ENCODE measurements at regions not wholly inside any gene's neighbourhood (a gene's known extent, or its start where the extent isn't known, plus 50 kb on each side); places are given as distances from the start of the nearest gene placed in this dataset.
A peak's percentile ranks its signal among the peaks of the same experiment; 100 is the strongest.
"Not testable (repeated sequence)": the region's sequence is repeated elsewhere in the genome, so short reads cannot be mapped to it uniquely, and the experiment has no call there.

DNA sequence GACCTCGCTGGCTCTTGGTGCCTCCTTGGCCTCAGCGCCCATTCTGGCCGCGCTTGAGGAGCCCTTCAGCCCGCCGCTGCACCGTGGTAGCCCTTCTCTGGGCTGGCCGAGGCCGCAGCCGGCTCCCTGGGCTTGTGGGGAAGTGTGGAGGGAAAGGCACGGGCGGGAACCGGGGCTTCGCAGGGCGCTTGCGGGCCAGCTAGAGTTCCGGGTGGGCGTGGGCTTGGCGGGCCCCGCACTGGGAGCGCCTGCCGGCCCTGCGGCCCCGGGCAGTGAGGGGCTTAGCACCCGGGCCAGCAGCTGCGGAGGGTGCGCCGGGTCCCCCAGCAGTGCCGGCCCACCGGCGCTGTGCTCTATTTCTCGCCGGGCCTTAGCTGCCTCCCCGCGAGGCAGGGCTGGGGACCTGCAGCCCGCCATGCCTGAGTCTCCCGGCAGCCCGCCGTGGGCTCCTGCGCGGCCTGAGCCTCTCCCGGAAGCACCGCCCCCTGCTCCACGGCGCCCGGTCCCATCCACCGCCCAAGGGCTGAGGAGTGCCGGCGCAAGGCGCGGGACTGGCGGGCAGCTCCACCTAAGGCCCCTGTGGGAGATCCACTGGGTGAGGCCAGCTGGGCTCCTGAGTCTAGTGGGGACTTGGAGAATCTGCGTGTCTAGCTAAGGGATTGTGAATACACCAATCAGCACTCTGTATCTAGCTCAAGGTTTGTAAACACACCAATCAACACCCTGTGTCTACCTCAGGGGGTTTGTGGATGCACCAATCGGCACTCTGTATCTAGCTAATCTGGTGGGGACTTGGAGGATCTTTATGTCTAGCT is 141.1 kb downstream of the SLCO4C1 start:
- intact Hi-C loops (cut with DNase I); H3K27me3 ChIP-seq; H3K27ac ChIP-seq; H3K36me3 ChIP-seq; FAIRE-seq; H3K4me1 ChIP-seq; H3K9me3 ChIP-seq: not testable (repeated sequence)
- ATAC-seq (peak in 2 of 4 donors; percentile 77 to 81), DNase-seq (peak in 4 of 6 donors; percentile 8 to 68 (median 35))
- 76 to 91% methylated on average over 50 to 54 of the region's 54 CpGs for WGBS, 2 donors
- H3K4me3 ChIP-seq: peak overlapping the region in 1 of 4 donors; percentile 17

GRCh38 chr5:102154291-102154690 is 141.8 kb downstream of the SLCO4C1 start:
- Histone ChIP-seq H3K27me3 (no peaks in the 10 kb centered on the region), H3K4me1 (no peaks in the 10 kb centered on the region), H3K36me3 (no peaks in the 10 kb centered on the region), H3K9me3 (no peaks in the 10 kb centered on the region), H3K27ac (no peak overlapping the region), H3K4me3 (no peak overlapping the region)
- TF ChIP-seq, protein P1, sequence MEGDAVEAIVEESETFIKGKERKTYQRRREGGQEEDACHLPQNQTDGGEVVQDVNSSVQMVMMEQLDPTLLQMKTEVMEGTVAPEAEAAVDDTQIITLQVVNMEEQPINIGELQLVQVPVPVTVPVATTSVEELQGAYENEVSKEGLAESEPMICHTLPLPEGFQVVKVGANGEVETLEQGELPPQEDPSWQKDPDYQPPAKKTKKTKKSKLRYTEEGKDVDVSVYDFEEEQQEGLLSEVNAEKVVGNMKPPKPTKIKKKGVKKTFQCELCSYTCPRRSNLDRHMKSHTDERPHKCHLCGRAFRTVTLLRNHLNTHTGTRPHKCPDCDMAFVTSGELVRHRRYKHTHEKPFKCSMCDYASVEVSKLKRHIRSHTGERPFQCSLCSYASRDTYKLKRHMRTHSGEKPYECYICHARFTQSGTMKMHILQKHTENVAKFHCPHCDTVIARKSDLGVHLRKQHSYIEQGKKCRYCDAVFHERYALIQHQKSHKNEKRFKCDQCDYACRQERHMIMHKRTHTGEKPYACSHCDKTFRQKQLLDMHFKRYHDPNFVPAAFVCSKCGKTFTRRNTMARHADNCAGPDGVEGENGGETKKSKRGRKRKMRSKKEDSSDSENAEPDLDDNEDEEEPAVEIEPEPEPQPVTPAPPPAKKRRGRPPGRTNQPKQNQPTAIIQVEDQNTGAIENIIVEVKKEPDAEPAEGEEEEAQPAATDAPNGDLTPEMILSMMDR (IDR thresholded peaks at IDR 0.05): no peak
- FAIRE-seq (no peak), ATAC-seq (no peak), DNase-seq (no peak)
- intact Hi-C loops (cut with DNase I): no loop called here
- WGBS, 2 donors: 81 to 95% methylated on average over 2 of the region's 2 CpGs

DNA sequence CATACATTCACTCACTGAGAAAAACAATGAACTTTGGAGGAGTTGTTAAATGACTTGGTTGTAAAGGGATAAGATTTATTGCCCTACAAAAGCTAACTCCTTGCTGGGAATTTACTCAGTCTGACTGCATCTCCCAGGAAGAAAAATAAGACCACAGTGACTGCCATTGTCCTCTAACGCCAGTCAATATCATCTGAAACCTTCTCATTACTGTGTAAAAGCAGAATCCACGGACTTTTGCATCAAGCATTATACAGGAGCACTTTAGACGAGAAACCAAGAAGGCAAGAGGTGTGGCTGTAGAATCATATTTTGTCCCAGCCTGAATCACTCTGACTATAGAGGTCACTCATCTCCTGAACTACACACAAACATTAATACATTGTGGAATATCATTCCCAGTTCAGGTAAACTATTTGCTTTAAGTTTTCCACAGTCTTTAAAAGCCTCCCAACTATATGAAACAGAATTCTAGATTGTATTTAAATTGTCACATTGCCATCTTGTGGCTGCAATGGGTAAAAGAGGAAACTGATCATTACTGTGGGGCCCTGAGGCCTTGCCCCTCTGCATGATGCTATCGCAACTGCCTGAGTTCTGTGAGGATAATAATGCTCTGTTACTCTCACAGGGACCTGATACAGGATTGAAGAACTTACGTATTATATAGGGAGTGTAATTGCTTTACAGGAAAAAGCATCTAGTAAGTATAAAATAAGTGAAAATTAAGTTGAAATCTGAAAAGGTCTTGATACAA is 142.9 kb downstream of the SLCO4C1 start:
- intact Hi-C loops (cut with DNase I): no loop called here
- H3K4me3 ChIP-seq: no peak overlapping the region
- 34 to 47% methylated on average over 5 of the region's 5 CpGs for WGBS, 2 donors
- H3K4me1 ChIP-seq: no peaks in the 10 kb centered on the region
- H3K27ac ChIP-seq: no peak overlapping the region
- TF ChIP-seq, protein P1 (IDR thresholded peaks at IDR 0.05): peak in 1 of 4 donors; percentile 27
- H3K36me3 ChIP-seq: no peaks in the 10 kb centered on the region
- peak in 3 of 4 donors; percentile 64 to 78 (median 76) for ATAC-seq
- no peak for DNase-seq
- H3K9me3 ChIP-seq: no peaks in the 10 kb centered on the region
- no peak for FAIRE-seq
- no peaks in the 10 kb centered on the region for H3K27me3 ChIP-seq

DNA sequence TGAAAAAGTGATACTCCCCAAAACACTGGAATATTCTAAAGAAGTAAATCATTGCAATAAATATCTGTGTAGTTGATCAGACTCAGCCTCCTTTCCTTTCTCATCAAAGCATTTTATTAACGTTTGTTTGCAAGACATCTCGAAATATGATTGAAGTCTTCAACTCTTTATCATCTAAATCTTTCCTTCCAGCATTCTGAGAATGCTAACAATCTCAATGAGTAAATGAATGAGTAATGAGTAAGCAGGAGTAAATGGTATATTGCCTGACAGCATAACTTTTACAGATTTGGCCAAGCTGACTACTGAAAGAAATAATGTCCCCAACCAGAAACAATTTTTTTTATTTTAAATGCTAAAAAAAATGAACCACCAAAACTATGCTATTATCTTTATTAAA is 157.1 kb downstream of the SLCO4C1 start:
- Histone ChIP-seq H3K27ac (no peak overlapping the region), H3K9me3 (no peaks in the 10 kb centered on the region), H3K4me1 (no peaks in the 10 kb centered on the region), H3K4me3 (no peak overlapping the region), H3K27me3 (no peaks in the 10 kb centered on the region), H3K36me3 (no peaks in the 10 kb centered on the region)
- ATAC-seq (no peak), DNase-seq (no peak), FAIRE-seq (no peak)
- TF ChIP-seq, protein P1 (IDR thresholded peaks at IDR 0.05): no peak
- WGBS, 2 donors: 36 to 37% methylated on average over 2 of the region's 2 CpGs
- intact Hi-C loops (cut with DNase I): no loop called here

DNA sequence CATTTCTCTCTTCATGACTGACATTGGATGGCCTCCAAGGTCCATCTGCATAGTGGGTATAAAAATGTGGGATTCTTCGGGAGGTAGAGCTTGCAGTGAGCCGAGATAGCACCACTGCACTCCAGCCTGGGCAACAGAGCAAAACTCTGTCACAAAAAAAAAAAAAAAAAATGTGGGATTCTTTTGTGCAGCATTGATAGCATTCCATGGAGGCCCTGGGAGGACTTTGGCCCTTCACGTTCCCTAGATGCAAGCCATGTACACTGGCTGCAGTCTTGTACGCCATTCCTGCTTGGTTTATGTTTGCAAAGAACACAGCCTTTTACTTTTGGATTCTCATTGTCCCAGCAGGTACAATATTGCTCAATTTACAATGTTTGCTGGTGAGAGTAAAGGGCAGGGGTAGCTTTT is 157.8 kb downstream of the SLCO4C1 start:
- WGBS, 2 donors: 59 to 60% methylated on average over 4 of the region's 4 CpGs
- ATAC-seq: no peak
- no peaks in the 10 kb centered on the region for H3K9me3 ChIP-seq
- H3K4me3 ChIP-seq: no peak overlapping the region
- TF ChIP-seq, protein P1 (IDR thresholded peaks at IDR 0.05): no peak
- H3K4me1 ChIP-seq: no peaks in the 10 kb centered on the region
- no peak overlapping the region for H3K27ac ChIP-seq
- no peaks in the 10 kb centered on the region for H3K36me3 ChIP-seq
- FAIRE-seq: no peak
- no peaks in the 10 kb centered on the region for H3K27me3 ChIP-seq
- no peak for DNase-seq
- intact Hi-C loops (cut with DNase I): no loop called here
